K562 (cell line): ENCODE measurements at regions not wholly inside any gene's neighbourhood (a gene's known extent, or its start where the extent isn't known, plus 50 kb on each side); places are given as distances from the start of the nearest gene placed in this dataset.

Source experiments
- NCOR1 ChIP-seq: fragments of 450-650 bp; IDR thresholded peaks from 2 replicates; pipeline ENCODE4 v1.6.1; 2016; ENCODE audit warnings: mild to moderate bottlenecking, moderate library complexity
- PCBP2 ChIP-seq: fragments of 200-400 bp; formaldehyde crosslinking; IDR thresholded peaks from 2 replicates; pipeline ENCODE4 v1.6.1; 2018; ENCODE audit warnings: low read length, low read depth, mild to moderate bottlenecking, moderate library complexity; ENCODE audit not compliant: poor library complexity, severe bottlenecking
- TEAD1 ChIP-seq, 2 experiments: fragments of 450-650 bp in 1 of 2; sonication (generic) in 1 of 2; formaldehyde crosslinking; IDR thresholded peaks; 2 replicates each; pipeline versions ENCODE4 v1.4.0 to v1.8.0; 2020 to 2022; ENCODE audit warnings: mild to moderate bottlenecking in 2 of 2, missing genetic modification reagents in 1 of 2
- U2AF1 ChIP-seq: fragments of 200-400 bp; formaldehyde crosslinking; optimal IDR thresholded peaks from 2 replicates; pipeline ENCODE3; 2017; ENCODE audit warnings: mild to moderate bottlenecking, low read depth, low read length, moderate library complexity
- ZBTB40 ChIP-seq, 2 experiments: fragments of 450-650 bp in 1 of 2; sonication (generic) in 1 of 2; formaldehyde crosslinking in 1 of 2; IDR thresholded peaks; 2 replicates each; pipeline versions ENCODE4 v1.7.1 to v1.9.0; 2016 to 2022; ENCODE audit warnings: inconsistent platforms in 1 of 2, mild to moderate bottlenecking in 1 of 2, missing genetic modification reagents in 1 of 2
- ZNF324 ChIP-seq: fragments of 250-450 bp; sonication (Bioruptor Pico); IDR thresholded peaks from 2 replicates; pipeline ENCODE4 v1.4.0; 2020; ENCODE audit warnings: mild to moderate bottlenecking
- ZNF354B ChIP-seq: fragments of 250-450 bp; sonication (Bioruptor Pico); IDR thresholded peaks from 2 replicates; pipeline ENCODE4 v1.4.0; 2020

- TF ChIP-seq ZBTB40 (IDR thresholded peaks at IDR 0.05) (no peak), ZBTB40 (CRISPR knock-in tag; IDR thresholded peaks at IDR 0.05) (no peak), ZNF354B (CRISPR knock-in tag) (peak; percentile 37; the same call in 1 of the 2 replicates), TEAD1 (CRISPR knock-in tag; IDR thresholded peaks at IDR 0.05) (no peak), U2AF1 (no peak), NCOR1 (no peak), PCBP2 (no peak), ZNF324 (no peak)
- TF ChIP-seq, all 486 proteins: peak for 3
Observed at GRCh38 chr7:32194537-32194936, 124.3 kb upstream of the PDE1C start (continued).
